HG02642 (cell line): ENCODE measurements at regions not wholly inside any gene's neighbourhood (a gene's known extent, or its start where the extent isn't known, plus 50 kb on each side); places are given as distances from the start of the nearest gene placed in this dataset.

Source experiments
- ATAC-seq: cut with Tn5 transposase; IDR thresholded peaks from one replicate; pipeline ENCODE4 v1.9.1; 2021; ENCODE audit warnings: mild to moderate bottlenecking; ENCODE audit not compliant: unreplicated experiment, poor library complexity

- no peak for ATAC-seq
These were observed 107.9 kb upstream of the ZP4 start for GRCh38 chr1:237998581-237998980.

- ATAC-seq: no peak
These were observed 92.8 kb upstream of the ZP4 start for GRCh38 chr1:237983496-237983895.

GRCh38 chr1:237981223-237981622 lies 90.5 kb upstream of the ZP4 start:
- ATAC-seq: no peak

GRCh38 chr1:237976331-237976730 lies 85.6 kb upstream of the ZP4 start:
- no peak for ATAC-seq

GRCh38 chr1:237975903-237976302 lies 85.2 kb upstream of the ZP4 start:
- no peak for ATAC-seq

GRCh38 chr1:237975376-237975775 lies 84.7 kb upstream of the ZP4 start:
- ATAC-seq: no peak

GRCh38 chr1:237972186-237972585 lies 81.5 kb upstream of the ZP4 start:
- no peak for ATAC-seq

- ATAC-seq: no peak
These were observed 72.3 kb upstream of the ZP4 start for GRCh38 chr1:237962985-237963384.

DNA sequence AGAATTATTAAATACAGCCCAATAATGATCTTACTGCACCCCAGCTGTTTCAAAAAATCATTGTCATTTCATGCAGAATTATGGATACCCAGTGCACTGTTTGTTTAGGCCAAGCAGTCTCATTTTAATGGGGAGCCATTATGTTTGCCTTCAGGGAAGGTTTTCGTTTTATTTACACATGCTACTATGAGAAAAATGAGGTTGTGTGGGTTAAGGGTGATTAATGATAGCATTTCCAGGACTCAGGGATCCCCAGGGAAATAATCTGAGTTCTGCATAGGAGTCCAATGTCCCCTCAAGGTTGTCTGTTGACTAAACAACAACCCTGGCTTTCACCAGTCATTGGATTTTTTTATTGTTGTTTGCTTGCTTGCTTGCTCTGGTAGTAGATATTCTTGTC lies 71.0 kb upstream of the ZP4 start:
- no peak for ATAC-seq

DNA sequence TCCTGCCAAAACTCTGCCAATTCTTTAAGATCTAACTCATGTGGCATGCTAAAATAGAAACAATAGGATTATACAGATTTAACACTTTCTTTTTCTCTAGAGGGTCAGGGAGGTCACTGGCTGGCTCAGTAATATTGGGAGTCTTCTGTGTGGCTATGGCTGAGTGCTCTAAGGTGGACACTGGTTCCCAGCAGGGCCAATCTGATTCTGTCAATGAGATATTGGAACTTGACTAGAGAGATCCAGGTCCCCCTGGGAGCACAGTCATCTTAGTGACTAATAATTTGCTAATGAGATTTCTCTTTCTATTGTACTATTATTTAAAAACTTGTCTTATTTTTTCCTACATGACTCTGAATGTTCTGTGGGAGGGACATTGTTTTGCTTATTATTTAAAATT lies 69.1 kb upstream of the ZP4 start:
- ATAC-seq: no peak

- no peak for ATAC-seq
These were observed 62.5 kb upstream of the ZP4 start for GRCh38 chr1:237953238-237953637.
